ENCODE measurements at regions not wholly inside any gene's neighbourhood (a gene's known extent, or its start where the extent isn't known, plus 50 kb on each side); places are given as distances from the start of the nearest gene placed in this dataset.

GRCh38 chr2:2683606-2684224, 352.6 kb upstream of the MYT1L start:
- TF ChIP-seq CTCF (conservative IDR thresholded peaks at IDR 0.05; ENCODE audit: low read length) (no peak), EZH2phosphoT487 (IDR thresholded peaks at IDR 0.05; ENCODE audit: borderline replicate concordance, low read depth, low read length) (no peak)
